ENCODE measurements at regions not wholly inside any gene's neighbourhood (a gene's known extent, or its start where the extent isn't known, plus 50 kb on each side); places are given as distances from the start of the nearest gene placed in this dataset.

GRCh38 chr10:20995123-20995987 is 98.2 kb upstream of the NEBL start:
- DNase-seq, result peak; percentile 88

- peak; percentile 41 for DNase-seq
Observed at GRCh38 chr10:20993830-20994527, 96.9 kb upstream of the NEBL start.

GRCh38 chr10:20993389-20993788 is 96.3 kb upstream of the NEBL start:
- DNase-seq, result no peak

- no peak for DNase-seq
Observed at GRCh38 chr10:20991526-20991925, 94.4 kb upstream of the NEBL start.

- no peak for DNase-seq
Observed at GRCh38 chr10:20990604-20991003, 93.5 kb upstream of the NEBL start.

- no peak for DNase-seq
Observed at GRCh38 chr10:20988357-20988983, 91.4 kb upstream of the NEBL start.

- DNase-seq, result no peak
Observed at GRCh38 chr10:20986049-20986448, 88.9 kb upstream of the NEBL start.

- DNase-seq, result peak; percentile 79
Observed at GRCh38 chr10:20984662-20985061, 87.6 kb upstream of the NEBL start.

GRCh38 chr10:20981419-20981953 is 84.4 kb upstream of the NEBL start:
- no peak for DNase-seq

GRCh38 chr10:20978617-20979016 is 81.5 kb upstream of the NEBL start:
- DNase-seq, result no peak

- DNase-seq, result no peak
Observed at GRCh38 chr10:20977300-20977699, 80.2 kb upstream of the NEBL start.

GRCh38 chr10:20976891-20977290 is 79.8 kb upstream of the NEBL start:
- DNase-seq, result no peak

GRCh38 chr10:20976390-20976789 is 79.3 kb upstream of the NEBL start:
- no peak for DNase-seq

- DNase-seq, result no peak
Observed at GRCh38 chr10:20975236-20975635, 78.1 kb upstream of the NEBL start.

GRCh38 chr10:20972925-20973324 is 75.8 kb upstream of the NEBL start:
- no peak for DNase-seq

- DNase-seq, result no peak
Observed at GRCh38 chr10:20971901-20972300, 74.8 kb upstream of the NEBL start.

- DNase-seq, result no peak
Observed at GRCh38 chr10:20970708-20971107, 73.6 kb upstream of the NEBL start.

GRCh38 chr10:20970044-20970443 is 72.9 kb upstream of the NEBL start:
- no peak for DNase-seq

- no peak for DNase-seq
Observed at GRCh38 chr10:20966426-20966825, 69.3 kb upstream of the NEBL start.

GRCh38 chr10:20963721-20964595 is 66.8 kb upstream of the NEBL start:
- no peak for DNase-seq

- no peak for DNase-seq
Observed at GRCh38 chr10:20963056-20963455, 65.9 kb upstream of the NEBL start.

- DNase-seq, result no peak
Observed at GRCh38 chr10:20962165-20962564, 65.1 kb upstream of the NEBL start.

- no peak for DNase-seq
Observed at GRCh38 chr10:20959242-20959641, 62.1 kb upstream of the NEBL start.

All from NCI-H2227 treated with DMSO at 0.1 percent for 48 hours (cell line).